SU-DHL-6 (cell line): ENCODE measurements at regions not wholly inside any gene's neighbourhood (a gene's known extent, or its start where the extent isn't known, plus 50 kb on each side); places are given as distances from the start of the nearest gene placed in this dataset.

Source experiments
- CTCF ChIP-seq: fragments of 200-600 bp; sonication (generic); IDR thresholded peaks from one replicate; pipeline ENCODE4 v1.5.1; 2017; ENCODE audit warnings: antibody characterized with exemption, mild to moderate bottlenecking, low read length, moderate library complexity; ENCODE audit not compliant: insufficient read depth, poor library complexity, severe bottlenecking
- EZH2phosphoT487 ChIP-seq: fragments of 200-600 bp; sonication (generic), shearing (Covaris generic); conservative IDR thresholded peaks from 2 replicates; pipeline ENCODE4 v1.6.1; 2018; ENCODE audit warnings: mild to moderate bottlenecking, antibody characterized with exemption, low read length, moderate library complexity, mixed read lengths

- TF ChIP-seq CTCF: no peak
- no peak for TF ChIP-seq EZH2phosphoT487
These were observed 164.8 kb upstream of the BDNF start for GRCh38 chr11:27865105-27865504.
